ENCODE measurements at regions not wholly inside any gene's neighbourhood (a gene's known extent, or its start where the extent isn't known, plus 50 kb on each side); places are given as distances from the start of the nearest gene placed in this dataset.

GRCh38 chr3:162764051-162764807 is 1267.6 kb downstream of the OTOL1 start:
- DNase-seq, result no peak

DNA sequence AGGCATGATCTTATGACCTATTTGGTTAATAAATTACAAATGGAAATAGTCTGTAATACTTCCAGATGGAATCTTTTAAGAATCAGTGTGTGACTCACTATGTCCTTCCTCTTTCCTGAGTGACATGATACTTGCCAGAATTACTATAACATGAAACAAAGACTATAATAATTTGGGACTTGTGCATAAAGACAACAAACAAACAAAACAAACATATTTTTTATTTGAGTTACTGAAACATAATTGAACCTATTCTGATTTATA is 1268.1 kb downstream of the OTOL1 start:
- no peak for DNase-seq

DNA sequence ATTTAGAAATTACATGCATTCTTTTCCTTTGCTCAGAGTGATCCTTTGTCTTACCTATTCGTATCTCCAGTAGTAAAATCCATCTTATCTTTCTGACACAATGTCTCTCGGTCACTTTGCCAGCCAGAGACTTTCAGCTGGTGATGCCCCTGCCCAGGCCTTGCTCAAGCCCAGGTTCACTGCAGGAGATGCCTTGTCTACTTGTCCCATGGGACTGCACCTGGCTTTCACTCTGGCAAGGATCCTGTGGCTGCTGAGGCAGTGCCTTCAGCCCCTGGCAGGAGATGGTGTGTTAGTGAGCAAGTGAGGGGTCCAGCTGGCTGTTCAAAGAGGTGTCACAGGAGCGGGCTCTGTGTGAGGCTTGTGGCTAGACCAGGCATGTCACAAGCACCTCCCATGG is 1268.9 kb downstream of the OTOL1 start:
- DNase-seq, result no peak

- no peak for DNase-seq
These were observed 1273.0 kb downstream of the OTOL1 start for GRCh38 chr3:162769564-162769963.

DNA sequence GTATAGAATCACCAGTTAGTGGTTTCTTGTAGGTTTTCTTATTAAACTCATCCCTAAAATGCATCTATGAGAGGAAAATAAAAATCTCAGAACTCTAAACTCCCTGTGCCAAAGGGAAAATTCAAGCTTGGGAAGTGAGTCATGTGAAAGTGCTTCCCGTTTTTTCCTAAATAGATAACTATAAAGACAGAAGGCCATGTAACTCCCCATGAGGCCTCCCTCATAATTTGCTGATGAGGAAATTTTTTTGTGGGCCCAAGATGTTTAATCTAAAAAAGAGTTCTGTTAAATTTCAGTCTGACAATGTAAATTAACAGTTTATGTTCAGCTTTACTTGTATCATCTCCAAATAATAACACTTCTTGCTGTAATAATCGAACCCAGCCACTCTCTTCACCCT is 1273.9 kb downstream of the OTOL1 start:
- DNase-seq, result no peak

- DNase-seq, result no peak
These were observed 1278.0 kb downstream of the OTOL1 start for GRCh38 chr3:162774613-162775100.

GRCh38 chr3:162776148-162776547 is 1279.5 kb downstream of the OTOL1 start:
- no peak for DNase-seq

DNA sequence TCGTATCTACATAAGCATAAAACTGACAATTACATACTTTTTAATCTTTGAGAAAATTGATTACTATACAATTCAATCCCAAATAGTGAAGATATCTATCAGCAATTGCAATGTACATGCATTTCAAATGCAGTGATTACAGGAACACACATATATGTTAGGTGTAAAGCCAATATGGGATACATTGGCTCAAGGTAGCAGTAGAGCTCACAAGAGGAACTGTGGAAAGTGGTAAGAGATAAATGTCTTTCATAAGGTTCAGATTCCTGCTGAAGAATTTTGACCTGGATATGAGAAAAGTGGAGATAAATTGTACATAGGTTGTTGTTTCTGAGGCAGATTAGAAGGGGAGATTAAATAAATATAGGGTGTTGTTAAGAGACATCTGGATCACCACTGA is 1280.5 kb downstream of the OTOL1 start:
- no peak for DNase-seq

- no peak for DNase-seq
These were observed 1283.7 kb downstream of the OTOL1 start for GRCh38 chr3:162780313-162780712.

GRCh38 chr3:162799910-162800309 is 1303.3 kb downstream of the OTOL1 start:
- no peak for DNase-seq

DNA sequence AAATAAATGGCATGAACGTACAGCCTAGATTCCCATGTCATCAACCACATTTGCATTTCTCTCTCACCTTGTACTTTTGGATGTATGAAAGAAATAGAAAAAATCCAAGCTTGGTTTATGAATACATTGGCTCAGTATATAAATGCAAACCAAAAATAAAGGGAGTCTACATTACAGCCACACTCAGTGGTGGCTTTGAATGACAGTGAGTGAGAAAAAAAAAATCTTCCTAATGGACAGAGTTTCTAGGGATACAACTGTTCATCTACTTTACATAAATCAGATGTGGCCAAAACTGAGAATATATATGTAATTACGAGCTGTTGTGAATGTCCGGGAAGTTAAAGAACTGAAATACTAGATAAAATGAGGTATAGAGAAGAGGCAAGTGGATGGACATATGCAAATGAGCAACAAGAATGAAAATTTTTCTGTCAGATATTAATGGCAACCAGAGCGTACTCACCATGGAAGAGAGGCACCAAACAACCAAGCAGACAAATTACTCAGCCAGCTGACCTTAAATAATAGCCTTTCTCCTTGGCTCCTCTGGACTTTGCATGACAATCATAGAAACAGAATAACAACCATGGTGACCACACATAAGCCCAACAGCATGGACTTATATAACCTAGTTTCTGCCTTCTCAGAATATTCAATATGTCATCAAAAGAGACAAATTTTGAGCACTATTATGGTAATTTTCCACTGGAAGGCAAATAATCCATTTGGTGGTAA is 1305.8 kb downstream of the OTOL1 start:
- no peak for DNase-seq

GRCh38 chr3:162810776-162811175 is 1314.2 kb downstream of the OTOL1 start:
- no peak for DNase-seq

GRCh38 chr3:162842549-162843216 is 1346.1 kb downstream of the OTOL1 start:
- no peak for DNase-seq

GRCh38 chr3:162845918-162846317 is 1349.3 kb downstream of the OTOL1 start:
- no peak for DNase-seq

GRCh38 chr3:162847511-162847910 is 1350.9 kb downstream of the OTOL1 start:
- DNase-seq, result no peak

GRCh38 chr3:162863579-162863978 is 1367.0 kb downstream of the OTOL1 start:
- no peak for DNase-seq

GRCh38 chr3:162865466-162865865 is 1368.9 kb downstream of the OTOL1 start:
- DNase-seq, result no peak

GRCh38 chr3:162879021-162879562 is 1382.5 kb downstream of the OTOL1 start:
- no peak for DNase-seq

- DNase-seq, result no peak
These were observed 1387.8 kb downstream of the OTOL1 start for GRCh38 chr3:162884373-162884772.

- no peak for DNase-seq
These were observed 1396.5 kb downstream of the OTOL1 start for GRCh38 chr3:162892921-162893793.

GRCh38 chr3:162897291-162897690 is 1400.7 kb downstream of the OTOL1 start:
- DNase-seq, result no peak

DNA sequence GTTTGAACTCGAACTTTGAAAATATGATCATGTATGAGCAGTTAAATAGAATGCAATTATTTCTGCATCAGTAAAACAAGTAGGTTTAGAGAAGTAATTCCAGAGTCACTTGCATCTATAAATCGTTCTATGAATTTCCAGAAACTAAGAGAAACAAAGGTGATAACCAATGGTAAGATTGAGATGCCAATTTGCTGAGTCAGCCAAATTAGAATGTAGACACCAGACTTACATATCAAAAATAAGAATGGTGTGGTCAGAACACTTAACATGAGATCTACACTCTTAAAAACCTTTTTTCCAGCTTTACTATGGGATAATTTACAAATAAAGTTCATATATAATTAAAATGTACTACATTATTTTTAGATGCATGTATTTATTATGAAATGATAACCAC is 1435.9 kb downstream of the OTOL1 start:
- no peak for DNase-seq

GRCh38 chr3:162933656-162934055 is 1437.0 kb downstream of the OTOL1 start:
- DNase-seq, result no peak

Measured in suppressor macrophage treated with lipopolysaccharide for 4 hours (primary cell).